PC-3 (cell line): ENCODE measurements at regions not wholly inside any gene's neighbourhood (a gene's known extent, or its start where the extent isn't known, plus 50 kb on each side); places are given as distances from the start of the nearest gene placed in this dataset.
"Not testable (repeated sequence)": the region's sequence is repeated elsewhere in the genome, so short reads cannot be mapped to it uniquely, and the experiment has no call there.

Source experiments
- ATAC-seq: fragments of 200-7000 bp; cut with Tn5 transposase; 2 replicates; pipeline ENCODE4 v1.9.1; 2020; ENCODE audit warnings: mild to moderate bottlenecking, moderate library complexity
- BruUV-seq: library from RNA; stranded (reverse); fragments of 400-500 nt; replicated peaks from 2 replicates; lab custom pipeline; 2021; lab: Mats Ljungman, UMichigan
- CTCF ChIA-PET: fragments of 300-600 bp; sonication (Branson Sonifier 250); formaldehyde crosslinking; loops from one replicate; lab custom pipeline; 2022; ENCODE audit warnings: antibody characterized with exemption; lab: Charles Lee
- POLR2A ChIA-PET: fragments of 300-600 bp; sonication (Branson Sonifier 250); formaldehyde crosslinking; loops from one replicate; lab custom pipeline; 2022; ENCODE audit warnings: antibody characterized with exemption; ENCODE audit not compliant: unreplicated experiment; lab: Charles Lee
- DNase-seq: peaks from one replicate; pipeline ENCODE4 v3.0.0-alpha.2; 2015
- H2AFZ ChIP-seq: fragments of 300-600 bp; sonication (generic); 2 replicates; pipeline ENCODE4 v1.6.0; 2016; ENCODE audit warnings: antibody characterized with exemption, low read length
- H3F3A ChIP-seq: fragments of 300-600 bp; sonication (generic); one replicate; pipeline ENCODE4 v1.6.0; 2017; ENCODE audit warnings: antibody characterized with exemption, low read length, control low read depth, mild to moderate bottlenecking; ENCODE audit not compliant: unreplicated experiment
- H3K27ac ChIP-seq: fragments of 300-600 bp; sonication (generic); 2 replicates; pipeline ENCODE4 v1.5.1; 2016; ENCODE audit warnings: mild to moderate bottlenecking, low read length
- H3K27me3 ChIP-seq: fragments of 300-600 bp; sonication (generic); 2 replicates; pipeline ENCODE4 v1.6.1; 2016; ENCODE audit warnings: low read length, mixed read lengths
- H3K36me3 ChIP-seq: fragments of 300-600 bp; sonication (generic); 2 replicates; pipeline ENCODE4 v1.6.1; 2016; ENCODE audit warnings: low read depth, mixed run types, low read length, mixed read lengths
- H3K4me1 ChIP-seq: fragments of 300-600 bp; sonication (generic); 2 replicates; pipeline ENCODE4 v1.5.1; 2016; ENCODE audit warnings: low read length; ENCODE audit not compliant: insufficient read depth
- H3K4me2 ChIP-seq: fragments of 300-600 bp; sonication (generic); 2 replicates; pipeline ENCODE4 v1.6.0; 2016; ENCODE audit warnings: low read length
- H3K4me3 ChIP-seq: fragments of 300-600 bp; sonication (generic); 2 replicates; pipeline ENCODE4 v1.5.1; 2016; ENCODE audit warnings: mild to moderate bottlenecking, low read length, mixed read lengths
- H3K79me2 ChIP-seq: fragments of 300-600 bp; sonication (generic); 2 replicates; pipeline ENCODE4 v1.6.1; 2017; ENCODE audit warnings: low read length, mixed read lengths
- H3K9ac ChIP-seq: fragments of 300-600 bp; sonication (generic); 2 replicates; pipeline ENCODE4 v1.6.0; 2016; ENCODE audit warnings: mild to moderate bottlenecking, low read length
- H3K9me2 ChIP-seq: fragments of 300-600 bp; sonication (generic); replicated peaks from 2 replicates; pipeline ENCODE4 v1.6.1; 2016; ENCODE audit warnings: mixed run types, low read length, mixed read lengths
- H3K9me3 ChIP-seq: fragments of 300-600 bp; sonication (generic); 2 replicates; pipeline ENCODE4 v1.6.1; 2016; ENCODE audit warnings: low read length, mixed read lengths
- H4K20me1 ChIP-seq: fragments of 300-600 bp; sonication (generic); 2 replicates; pipeline ENCODE4 v1.6.1; 2016; ENCODE audit warnings: low read length, mixed read lengths
- CTCF ChIP-seq: fragments of 300-600 bp; sonication (generic); conservative IDR thresholded peaks from 2 replicates; pipeline ENCODE4 v1.5.1; 2017; ENCODE audit warnings: antibody characterized with exemption, low read depth, mild to moderate bottlenecking, low read length
- EZH2 ChIP-seq: fragments of 300-600 bp; sonication (generic); IDR thresholded peaks from one replicate; pipeline ENCODE4 v1.6.1; 2017; ENCODE audit warnings: antibody characterized with exemption, mild to moderate bottlenecking, low read length; ENCODE audit not compliant: unreplicated experiment
- EZH2phosphoT487 ChIP-seq: fragments of 300-600 bp; sonication (generic); IDR thresholded peaks from 2 replicates; pipeline ENCODE4 v1.6.1; 2018; ENCODE audit warnings: mild to moderate bottlenecking, antibody characterized with exemption, low read length, borderline replicate concordance
- intact Hi-C: fragments of 100-400 bp; cut with micrococcal nuclease; formaldehyde crosslinking; loops from 2 replicates; pipeline ENCODE4 v1.9.0; 2023

DNA sequence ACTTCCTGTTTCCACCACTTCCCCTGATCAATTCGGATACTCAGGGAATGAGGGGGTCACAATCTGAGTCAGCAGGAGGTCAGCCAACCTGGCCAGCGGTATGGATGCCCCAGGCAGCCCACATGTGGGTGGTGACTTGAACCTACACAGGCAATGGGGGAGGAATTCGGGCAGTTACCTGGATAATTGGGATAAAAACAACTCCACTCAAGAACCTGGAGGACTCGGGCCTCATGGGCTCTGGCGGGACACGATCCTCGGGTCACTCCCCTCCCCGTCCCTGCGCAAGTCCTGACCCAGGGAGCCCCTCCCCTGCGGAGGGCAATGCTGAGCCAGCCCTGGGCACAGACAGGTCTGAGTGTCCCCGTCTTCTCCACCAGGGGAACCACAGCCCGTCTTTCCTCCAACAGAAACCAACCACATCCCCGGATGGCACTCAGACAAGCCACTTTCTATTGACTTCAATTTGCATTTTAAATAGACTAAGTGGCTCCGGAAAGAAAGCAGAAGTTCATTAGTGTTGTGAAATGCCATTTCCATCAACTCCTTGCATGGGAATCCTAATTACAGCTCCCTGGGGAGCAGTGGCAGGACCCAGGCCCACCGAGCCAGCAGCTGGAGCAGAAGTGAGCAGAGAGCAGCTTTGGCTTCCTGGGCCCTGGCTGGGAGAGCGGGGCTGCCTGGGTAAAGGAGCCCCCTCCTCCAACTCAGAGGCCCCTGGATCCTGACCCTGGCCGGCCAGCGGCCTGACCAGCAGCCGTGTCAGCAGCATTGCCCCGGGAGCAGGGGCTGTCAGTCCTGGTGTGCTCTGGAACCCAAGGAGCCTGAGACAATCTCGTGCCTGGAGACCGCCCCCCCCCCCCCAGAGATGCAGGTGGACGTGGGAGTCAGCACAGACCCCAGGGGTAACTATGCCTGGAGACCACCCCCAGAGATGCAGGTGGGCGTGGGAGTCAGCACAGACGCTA, 374.1 kb downstream of the ADGRD1 start:
- no peak for ATAC-seq
- POLR2A ChIA-PET, result no interaction called here
- H3K4me3 ChIP-seq, result no peak overlapping the region
- H3K27me3 ChIP-seq, result peaks cover 10% of the 10 kb centered on the region
- no peaks in the 10 kb centered on the region for H3F3A ChIP-seq
- no peak overlapping the region for H3K9ac ChIP-seq
- no TSS peak for BruUV-seq
- H3K9me2 ChIP-seq, result no peaks in the 10 kb centered on the region
- intact Hi-C loops, result no loop called here
- no peaks in the 10 kb centered on the region for H3K79me2 ChIP-seq
- no peak overlapping the region for H3K4me2 ChIP-seq
- no peak for TF ChIP-seq CTCF
- H3K27ac ChIP-seq, result no peak overlapping the region
- no peaks in the 10 kb centered on the region for H3K4me1 ChIP-seq
- no peaks in the 10 kb centered on the region for H4K20me1 ChIP-seq
- H3K9me3 ChIP-seq, result no peaks in the 10 kb centered on the region
- no peak for DNase-seq
- H2AFZ ChIP-seq, result no peak overlapping the region
- CTCF ChIA-PET, result no interaction called here
- H3K36me3 ChIP-seq, result no peaks in the 10 kb centered on the region

DNA sequence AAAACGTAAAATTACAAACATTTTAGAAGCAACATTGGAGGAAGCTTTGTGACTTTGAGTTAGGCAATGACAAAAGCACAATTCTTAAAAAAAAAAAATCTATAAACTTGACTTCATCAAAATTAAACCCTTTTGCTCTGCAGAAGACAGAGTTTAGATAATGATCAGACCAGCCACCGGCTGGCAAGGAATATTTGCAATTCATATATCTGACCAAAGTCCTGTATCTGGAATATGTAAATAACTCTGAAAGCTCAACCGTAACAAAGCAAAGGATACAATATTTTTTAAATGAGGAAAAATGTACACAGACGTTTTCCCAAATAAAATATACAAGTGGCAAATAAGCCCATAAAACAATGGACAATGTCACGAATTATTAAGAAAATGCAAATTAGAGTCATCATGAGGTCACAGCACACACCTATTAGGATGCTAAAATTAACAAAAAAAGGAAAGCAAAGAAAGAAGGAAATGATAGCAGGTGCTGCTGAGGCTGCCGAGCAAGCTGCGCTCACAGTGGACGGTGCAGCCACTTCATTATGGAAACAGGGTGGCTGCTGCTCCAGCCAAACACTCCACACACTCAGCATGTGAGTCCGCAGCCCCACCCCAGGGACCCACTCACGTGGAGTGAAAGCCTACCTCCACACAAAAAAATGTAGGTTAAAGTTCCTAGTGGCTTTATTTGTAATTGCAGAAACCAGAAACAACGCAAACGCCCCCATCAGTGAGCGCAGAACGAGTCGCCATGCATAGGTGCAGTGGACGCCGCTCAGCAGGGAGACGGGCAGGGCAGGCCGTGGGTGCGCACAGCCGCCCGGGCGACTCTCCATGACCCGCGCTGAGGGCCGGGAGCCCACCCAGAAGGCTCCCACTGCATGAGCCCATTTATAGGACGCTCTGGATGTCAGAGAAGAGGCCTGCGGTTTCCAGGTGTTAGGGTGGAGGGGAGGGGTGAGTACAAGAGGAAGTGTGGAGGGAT, 375.4 kb downstream of the ADGRD1 start:
- intact Hi-C loops, H3K4me2 ChIP-seq, H2AFZ ChIP-seq, CTCF ChIA-PET, H3K4me3 ChIP-seq, H3K9me3 ChIP-seq, POLR2A ChIA-PET, DNase-seq, H3K27ac ChIP-seq, H4K20me1 ChIP-seq, H3K4me1 ChIP-seq, H3K9me2 ChIP-seq, H3K79me2 ChIP-seq, ATAC-seq, BruUV-seq, H3F3A ChIP-seq, H3K9ac ChIP-seq, H3K36me3 ChIP-seq: not testable (repeated sequence)
- peaks cover 21% of the 10 kb centered on the region for H3K27me3 ChIP-seq

DNA sequence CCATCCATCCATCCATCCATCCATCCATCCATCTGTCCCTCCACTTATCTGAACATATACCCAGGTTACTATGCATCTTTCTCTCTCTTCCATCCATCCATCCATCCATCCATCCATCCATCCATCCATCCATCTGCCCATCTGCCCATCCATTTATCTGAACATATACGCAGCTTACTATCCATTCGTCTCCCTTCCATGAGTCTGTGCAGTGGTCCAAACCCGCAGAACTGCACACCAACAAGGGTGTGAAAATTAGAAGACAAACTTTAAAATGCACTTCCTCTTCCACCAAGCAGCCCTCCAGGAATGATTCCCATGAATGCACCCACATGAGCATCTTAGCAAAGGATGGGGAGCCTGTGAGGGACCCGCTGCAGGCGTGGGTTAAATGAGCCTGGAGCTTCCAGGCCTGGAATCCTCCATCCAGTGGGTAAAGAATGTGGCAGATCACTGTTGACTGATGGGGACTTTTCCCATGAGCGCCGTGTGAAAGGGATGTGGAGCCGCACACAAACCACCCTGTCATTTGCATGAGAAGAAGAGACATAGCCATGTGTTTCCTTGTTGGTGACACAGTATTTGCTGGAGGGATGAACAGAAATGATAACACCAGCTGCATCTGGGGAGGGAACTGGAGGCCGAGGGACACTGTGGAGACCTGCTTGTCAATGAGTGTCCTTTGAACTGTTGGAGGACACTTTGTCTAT, 376.6 kb downstream of the ADGRD1 start:
- TF ChIP-seq EZH2phosphoT487, result no peak
- TF ChIP-seq CTCF, result no peak
- no peak for TF ChIP-seq EZH2
- Histone ChIP-seq H3K4me2 (no peak overlapping the region), H3K27me3 (peaks cover 31% of the 10 kb centered on the region), H3K9ac (no peak overlapping the region), H3K4me1 (no peaks in the 10 kb centered on the region), H3F3A (no peaks in the 10 kb centered on the region), H3K36me3 (no peaks in the 10 kb centered on the region), H3K79me2 (no peaks in the 10 kb centered on the region), H3K9me3 (no peaks in the 10 kb centered on the region), H3K4me3 (no peak overlapping the region), H2AFZ (no peak overlapping the region), H3K9me2 (no peaks in the 10 kb centered on the region), H4K20me1 (no peaks in the 10 kb centered on the region), H3K27ac (no peak overlapping the region)
- DNase-seq, result no peak
- no peak for ATAC-seq
- ChIA-PET POLR2A (no interaction called here), CTCF (no interaction called here)
- BruUV-seq, result no TSS peak
- intact Hi-C loops, result loop anchor here (5.0 kb wide), 1 partner anchor 302 kb away; no protein-coding TSS in a partner anchor
